ENCODE measurements at regions not wholly inside any gene's neighbourhood (a gene's known extent, or its start where the extent isn't known, plus 50 kb on each side); places are given as distances from the start of the nearest gene placed in this dataset.

GRCh38 chr7:35329026-35329425 is 75.1 kb upstream of the TBX20 start:
- intact Hi-C loops (cut with micrococcal nuclease) (no loop called here), dilution Hi-C loops (cut with MboI; ENCODE audit: extremely low pct_ligation_motif_present, low sequenced_read_pairs) (no loop called here)
- H3K27ac ChIP-seq (ENCODE audit: insufficient read depth, low read depth, low read length) = no peak overlapping the region
- H3K79me2 ChIP-seq (ENCODE audit: control insufficient read depth, insufficient read depth, low read length) = no peaks in the 10 kb centered on the region
- TF ChIP-seq FOS (IDR thresholded peaks at IDR 0.05; ENCODE audit: borderline replicate concordance, insufficient read depth, low read length) = no peak
- no peak for TF ChIP-seq EZH2 (IDR thresholded peaks at IDR 0.05; ENCODE audit: borderline replicate concordance, low read depth, low read length, severe bottlenecking)
- no peak for TF ChIP-seq POLR2A (IDR thresholded peaks at IDR 0.05; ENCODE audit: low read depth, low read length)
- no peak for TF ChIP-seq MYC (IDR thresholded peaks at IDR 0.05; ENCODE audit: low read depth, low read length)
- TF ChIP-seq, protein P1, sequence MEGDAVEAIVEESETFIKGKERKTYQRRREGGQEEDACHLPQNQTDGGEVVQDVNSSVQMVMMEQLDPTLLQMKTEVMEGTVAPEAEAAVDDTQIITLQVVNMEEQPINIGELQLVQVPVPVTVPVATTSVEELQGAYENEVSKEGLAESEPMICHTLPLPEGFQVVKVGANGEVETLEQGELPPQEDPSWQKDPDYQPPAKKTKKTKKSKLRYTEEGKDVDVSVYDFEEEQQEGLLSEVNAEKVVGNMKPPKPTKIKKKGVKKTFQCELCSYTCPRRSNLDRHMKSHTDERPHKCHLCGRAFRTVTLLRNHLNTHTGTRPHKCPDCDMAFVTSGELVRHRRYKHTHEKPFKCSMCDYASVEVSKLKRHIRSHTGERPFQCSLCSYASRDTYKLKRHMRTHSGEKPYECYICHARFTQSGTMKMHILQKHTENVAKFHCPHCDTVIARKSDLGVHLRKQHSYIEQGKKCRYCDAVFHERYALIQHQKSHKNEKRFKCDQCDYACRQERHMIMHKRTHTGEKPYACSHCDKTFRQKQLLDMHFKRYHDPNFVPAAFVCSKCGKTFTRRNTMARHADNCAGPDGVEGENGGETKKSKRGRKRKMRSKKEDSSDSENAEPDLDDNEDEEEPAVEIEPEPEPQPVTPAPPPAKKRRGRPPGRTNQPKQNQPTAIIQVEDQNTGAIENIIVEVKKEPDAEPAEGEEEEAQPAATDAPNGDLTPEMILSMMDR (IDR thresholded peaks at IDR 0.05; ENCODE audit: extremely low read depth in 1 of 2, insufficient read depth in 1 of 2, low read depth in 1 of 2, low read length in 2 of 2) = no peak
- no peak for TF ChIP-seq GATA2 (IDR thresholded peaks at IDR 0.05; ENCODE audit: insufficient read depth, insufficient read length, low read depth, low read length)
- TF ChIP-seq POLR2AphosphoS5 (IDR thresholded peaks at IDR 0.05; ENCODE audit: insufficient read depth, low read depth, low read length) = no peak
- TF ChIP-seq, protein P2, sequence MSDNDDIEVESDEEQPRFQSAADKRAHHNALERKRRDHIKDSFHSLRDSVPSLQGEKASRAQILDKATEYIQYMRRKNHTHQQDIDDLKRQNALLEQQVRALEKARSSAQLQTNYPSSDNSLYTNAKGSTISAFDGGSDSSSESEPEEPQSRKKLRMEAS (IDR thresholded peaks at IDR 0.05; ENCODE audit: insufficient read depth, insufficient read length) = no peak
- BruUV-seq (replicated peaks) = no TSS peak
- FAIRE-seq (no peak), DNase-seq (ENCODE audit: low read depth, low spot score) (no peak)
- no peaks in the 10 kb centered on the region for H3K4me1 ChIP-seq (ENCODE audit: control insufficient read depth, extremely low read depth, insufficient read depth, low read length)
- H3K4me2 ChIP-seq (ENCODE audit: insufficient read depth, low read length) = no peak overlapping the region
- H3K9ac ChIP-seq (replicated peaks; ENCODE audit: extremely low read depth, insufficient read depth, low read length) = no peak overlapping the region
- CTCF ChIA-PET = no interaction called here
- H3K27me3 ChIP-seq (ENCODE audit: control insufficient read depth in 2 of 2, insufficient read depth in 2 of 2, low read length in 2 of 2) = no peaks in the 10 kb centered on the region
- no peaks in the 10 kb centered on the region for H3K9me1 ChIP-seq (replicated peaks; ENCODE audit: control insufficient read depth, extremely low read depth, insufficient read depth, low read length)
- no peaks in the 10 kb centered on the region for H3K36me3 ChIP-seq (ENCODE audit: control insufficient read depth in 2 of 2, extremely low read depth in 1 of 2, insufficient read depth in 2 of 2, low read length in 2 of 2)
- H3K9me3 ChIP-seq (replicated peaks; ENCODE audit: control insufficient read depth, insufficient read depth, low read length) = no peaks in the 10 kb centered on the region
- POLR2A ChIA-PET = no interaction called here
- no peak overlapping the region for H3K4me3 ChIP-seq (replicated peaks in 1 of 3; ENCODE audit: insufficient read depth in 1 of 3, low read depth in 1 of 3, low read length in 3 of 3)
- H4K20me1 ChIP-seq (replicated peaks; ENCODE audit: control insufficient read depth, extremely low read depth, insufficient read depth, low read length) = no peaks in the 10 kb centered on the region
- H2AFZ ChIP-seq (ENCODE audit: low read depth, low read length) = no peak overlapping the region
